SU-DHL-6 (cell line): ENCODE measurements at regions not wholly inside any gene's neighbourhood (a gene's known extent, or its start where the extent isn't known, plus 50 kb on each side); places are given as distances from the start of the nearest gene placed in this dataset.

Source experiments
- H2AFZ ChIP-seq: fragments of 200-600 bp; sonication (generic); 2 replicates; pipeline ENCODE4 v1.6.1; 2014; ENCODE audit warnings: low read depth, mild to moderate bottlenecking, moderate library complexity, mixed read lengths, antibody characterized with exemption, low read length; ENCODE audit not compliant: severe bottlenecking
- H3F3A ChIP-seq: fragments of 200-600 bp; shearing (Covaris generic); 2 replicates; pipeline ENCODE4 v1.6.0; 2016; ENCODE audit warnings: antibody characterized with exemption, mild to moderate bottlenecking; ENCODE audit not compliant: insufficient read depth
- H3K27ac ChIP-seq: fragments of 200-600 bp; sonication (generic); 2 replicates; pipeline ENCODE4 v1.5.1; 2016; ENCODE audit warnings: low read depth, mild to moderate bottlenecking, low read length, moderate library complexity, mixed read lengths
- H3K27me3 ChIP-seq: fragments of 200-600 bp; sonication (generic), shearing (Covaris generic); 2 replicates; pipeline ENCODE4 v1.6.0; 2014; ENCODE audit warnings: mild to moderate bottlenecking, low read length
- H3K36me3 ChIP-seq: fragments of 200-600 bp; sonication (generic); 2 replicates; pipeline ENCODE4 v1.6.1; 2014; ENCODE audit warnings: mild to moderate bottlenecking, low read length, mixed read lengths
- H3K4me2 ChIP-seq: fragments of 300-600, 200-600 bp; shearing (Covaris generic), sonication (generic); 2 replicates; pipeline ENCODE4 v1.6.0; 2014; ENCODE audit warnings: low read length, low read depth, mild to moderate bottlenecking; ENCODE audit not compliant: poor library complexity, severe bottlenecking
- H3K4me3 ChIP-seq: fragments of 200-600 bp; sonication (generic); 2 replicates; pipeline ENCODE4 v1.5.1; 2014; ENCODE audit warnings: antibody characterized with exemption, low read length, mild to moderate bottlenecking, mixed read lengths; ENCODE audit not compliant: insufficient read depth, poor library complexity, severe bottlenecking
- H3K79me2 ChIP-seq: fragments of 200-600 bp; sonication (generic); 2 replicates; pipeline ENCODE4 v1.6.1; 2014; ENCODE audit warnings: mild to moderate bottlenecking, low read length, moderate library complexity; ENCODE audit not compliant: insufficient read depth
- H3K9ac ChIP-seq: fragments of 200-600 bp; sonication (generic); 2 replicates; pipeline ENCODE4 v1.7.0; 2014; ENCODE audit warnings: mild to moderate bottlenecking, low read length
- H3K9me2 ChIP-seq: fragments of 200-600 bp; sonication (generic); replicated peaks from 2 replicates; pipeline ENCODE4 v1.6.1; 2014; ENCODE audit warnings: low read length; ENCODE audit not compliant: insufficient read depth
- H3K9me3 ChIP-seq: fragments of 200-600 bp; sonication (generic); 2 replicates; pipeline ENCODE4 v1.6.1; 2014; ENCODE audit warnings: low read length, mixed read lengths; ENCODE audit not compliant: insufficient read depth
- H4K20me1 ChIP-seq: fragments of 200-600 bp; sonication (generic); 2 replicates; pipeline ENCODE4 v1.6.1; 2014; ENCODE audit warnings: low read depth, mild to moderate bottlenecking, antibody characterized with exemption, low read length, moderate library complexity, mixed read lengths
- EZH2phosphoT487 ChIP-seq: fragments of 200-600 bp; sonication (generic), shearing (Covaris generic); conservative IDR thresholded peaks from 2 replicates; pipeline ENCODE4 v1.6.1; 2018; ENCODE audit warnings: mild to moderate bottlenecking, antibody characterized with exemption, low read length, moderate library complexity, mixed read lengths
- TF ChIP-seq, protein P1 (sequence below): fragments of 200-600 bp; sonication (generic); IDR thresholded peaks from one replicate; pipeline ENCODE4 v1.5.1; 2017; ENCODE audit warnings: antibody characterized with exemption, mild to moderate bottlenecking, low read length, moderate library complexity; ENCODE audit not compliant: insufficient read depth, poor library complexity, severe bottlenecking

GRCh38 chr4:177508662-177509061, 66.4 kb upstream of the AGA start:
- no peaks in the 10 kb centered on the region for H3K9me2 ChIP-seq
- H3K4me3 ChIP-seq: no peak overlapping the region
- no peaks in the 10 kb centered on the region for H3K79me2 ChIP-seq
- H3K36me3 ChIP-seq: no peaks in the 10 kb centered on the region
- H3K9ac ChIP-seq: no peak overlapping the region
- no peak overlapping the region for H3K27ac ChIP-seq
- H3K27me3 ChIP-seq: no peaks in the 10 kb centered on the region
- H2AFZ ChIP-seq: no peak overlapping the region
- no peaks in the 10 kb centered on the region for H3F3A ChIP-seq
- no peak overlapping the region for H3K4me2 ChIP-seq
- no peaks in the 10 kb centered on the region for H3K9me3 ChIP-seq
- H4K20me1 ChIP-seq: no peaks in the 10 kb centered on the region
- TF ChIP-seq EZH2phosphoT487: no peak
- TF ChIP-seq, protein P1, sequence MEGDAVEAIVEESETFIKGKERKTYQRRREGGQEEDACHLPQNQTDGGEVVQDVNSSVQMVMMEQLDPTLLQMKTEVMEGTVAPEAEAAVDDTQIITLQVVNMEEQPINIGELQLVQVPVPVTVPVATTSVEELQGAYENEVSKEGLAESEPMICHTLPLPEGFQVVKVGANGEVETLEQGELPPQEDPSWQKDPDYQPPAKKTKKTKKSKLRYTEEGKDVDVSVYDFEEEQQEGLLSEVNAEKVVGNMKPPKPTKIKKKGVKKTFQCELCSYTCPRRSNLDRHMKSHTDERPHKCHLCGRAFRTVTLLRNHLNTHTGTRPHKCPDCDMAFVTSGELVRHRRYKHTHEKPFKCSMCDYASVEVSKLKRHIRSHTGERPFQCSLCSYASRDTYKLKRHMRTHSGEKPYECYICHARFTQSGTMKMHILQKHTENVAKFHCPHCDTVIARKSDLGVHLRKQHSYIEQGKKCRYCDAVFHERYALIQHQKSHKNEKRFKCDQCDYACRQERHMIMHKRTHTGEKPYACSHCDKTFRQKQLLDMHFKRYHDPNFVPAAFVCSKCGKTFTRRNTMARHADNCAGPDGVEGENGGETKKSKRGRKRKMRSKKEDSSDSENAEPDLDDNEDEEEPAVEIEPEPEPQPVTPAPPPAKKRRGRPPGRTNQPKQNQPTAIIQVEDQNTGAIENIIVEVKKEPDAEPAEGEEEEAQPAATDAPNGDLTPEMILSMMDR: no peak

- Histone ChIP-seq H3K36me3 (no peaks in the 10 kb centered on the region), H3K9me3 (no peaks in the 10 kb centered on the region), H4K20me1 (no peaks in the 10 kb centered on the region), H3K27me3 (no peaks in the 10 kb centered on the region), H3K27ac (no peak overlapping the region), H3F3A (no peaks in the 10 kb centered on the region), H3K9ac (no peak overlapping the region), H3K4me2 (no peak overlapping the region), H3K4me3 (no peak overlapping the region), H2AFZ (no peak overlapping the region), H3K9me2 (no peaks in the 10 kb centered on the region), H3K79me2 (no peaks in the 10 kb centered on the region)
- TF ChIP-seq, protein P1: no peak
- TF ChIP-seq EZH2phosphoT487: no peak
Measured at GRCh38 chr4:177509226-177509745, 67.0 kb upstream of the AGA start.

GRCh38 chr4:177511611-177512010, 69.4 kb upstream of the AGA start:
- Histone ChIP-seq H3K4me3 (no peak overlapping the region), H3F3A (no peaks in the 10 kb centered on the region), H2AFZ (no peak overlapping the region), H3K27me3 (no peaks in the 10 kb centered on the region), H3K9me2 (no peaks in the 10 kb centered on the region), H4K20me1 (no peaks in the 10 kb centered on the region), H3K4me2 (no peak overlapping the region), H3K9me3 (no peaks in the 10 kb centered on the region), H3K36me3 (no peaks in the 10 kb centered on the region), H3K9ac (no peak overlapping the region), H3K27ac (no peak overlapping the region), H3K79me2 (no peaks in the 10 kb centered on the region)
- TF ChIP-seq, protein P1: no peak
- TF ChIP-seq EZH2phosphoT487: no peak
